Caco-2 (cell line): ENCODE measurements at regions not wholly inside any gene's neighbourhood (a gene's known extent, or its start where the extent isn't known, plus 50 kb on each side); places are given as distances from the start of the nearest gene placed in this dataset.

Experiments used
- BruUV-seq: library from RNA; stranded (reverse); fragments of 400-500 nt; replicated peaks from 2 replicates; lab custom pipeline; 2021; lab: Mats Ljungman, UMichigan
- CTCF ChIA-PET: fragments of 300-600 bp; sonication (Branson Sonifier 250); formaldehyde crosslinking; loops from one replicate; lab custom pipeline; 2022; ENCODE audit warnings: antibody characterized with exemption; lab: Charles Lee
- POLR2A ChIA-PET: fragments of 300-600 bp; sonication (Branson Sonifier 250); formaldehyde crosslinking; loops from one replicate; lab custom pipeline; 2022; ENCODE audit warnings: antibody characterized with exemption; lab: Charles Lee
- DNase-seq, 2 experiments: peaks; one replicate each; pipeline versions ENCODE4 v3.0.0 to v3.0.0-alpha.2; 2020 to 2022
- H3K27me3 ChIP-seq: replicated peaks from 2 replicates; pipeline ENCODE4 v1.6.0; 2011; ENCODE audit warnings: low read length; ENCODE audit not compliant: control insufficient read depth, insufficient read depth
- H3K36me3 ChIP-seq: 2 replicates; pipeline ENCODE4 v1.5.1; 2011; ENCODE audit warnings: low read length; ENCODE audit not compliant: control insufficient read depth, insufficient read depth
- H3K4me1 ChIP-seq: fragments of 250-450 bp; sonication (Bioruptor Pico); 2 replicates; pipeline ENCODE4 v1.5.1; 2020; ENCODE audit warnings: mild to moderate bottlenecking
- H3K4me3 ChIP-seq: 2 replicates; pipeline ENCODE4 v1.5.1; 2011; ENCODE audit warnings: low read depth, mild to moderate bottlenecking, control low read depth, low read length
- H3K9me3 ChIP-seq: fragments of 250-450 bp; sonication (Bioruptor Pico); 2 replicates; pipeline ENCODE4 v1.5.1; 2020; ENCODE audit warnings: mild to moderate bottlenecking, moderate library complexity
- H3K27ac Mint-ChIP-seq: one replicate; pipeline ENCODE4 v1.8.0; 2022; ENCODE audit warnings: mixed read lengths; ENCODE audit not compliant: unreplicated experiment
- H3K27me3 Mint-ChIP-seq: one replicate; pipeline ENCODE4 v1.8.0; 2022; ENCODE audit warnings: mixed read lengths; ENCODE audit not compliant: insufficient read depth, unreplicated experiment
- H3K36me3 Mint-ChIP-seq: one replicate; pipeline ENCODE4 v1.8.0; 2022; ENCODE audit warnings: mild to moderate bottlenecking, mixed read lengths; ENCODE audit not compliant: insufficient read depth, unreplicated experiment
- H3K4me1 Mint-ChIP-seq: one replicate; pipeline ENCODE4 v1.8.0; 2022; ENCODE audit warnings: low read depth, mixed read lengths; ENCODE audit not compliant: unreplicated experiment
- H3K4me3 Mint-ChIP-seq: one replicate; pipeline ENCODE4 v1.8.0; 2022; ENCODE audit warnings: mild to moderate bottlenecking, moderate library complexity, mixed read lengths; ENCODE audit not compliant: unreplicated experiment
- H3K9me3 Mint-ChIP-seq: one replicate; pipeline ENCODE4 v1.8.0; 2022; ENCODE audit warnings: mixed read lengths; ENCODE audit not compliant: unreplicated experiment
- intact Hi-C: fragments of 100-400 bp; cut with micrococcal nuclease; formaldehyde crosslinking; loops from one replicate; pipeline ENCODE4 v1.10.0; 2022; ENCODE audit not compliant: unreplicated experiment
- TF ChIP-seq, protein P1 (sequence below), 2 experiments: fragments of 200-600 bp in 1 of 2; IDR thresholded peaks; 1 replicate in 1 of 2; 2 replicates in 1 of 2; pipeline versions ENCODE4 v1.5.1 to v1.8.0; 2011 to 2022; ENCODE audit warnings: antibody characterized with exemption in 1 of 2, control low read depth in 1 of 2, inconsistent platforms in 1 of 2, low read depth in 1 of 2, low read length in 1 of 2, mild to moderate bottlenecking in 1 of 2, moderate library complexity in 1 of 2; ENCODE audit not compliant: insufficient read depth in 1 of 2, severe bottlenecking in 1 of 2, unreplicated experiment in 1 of 2

DNA sequence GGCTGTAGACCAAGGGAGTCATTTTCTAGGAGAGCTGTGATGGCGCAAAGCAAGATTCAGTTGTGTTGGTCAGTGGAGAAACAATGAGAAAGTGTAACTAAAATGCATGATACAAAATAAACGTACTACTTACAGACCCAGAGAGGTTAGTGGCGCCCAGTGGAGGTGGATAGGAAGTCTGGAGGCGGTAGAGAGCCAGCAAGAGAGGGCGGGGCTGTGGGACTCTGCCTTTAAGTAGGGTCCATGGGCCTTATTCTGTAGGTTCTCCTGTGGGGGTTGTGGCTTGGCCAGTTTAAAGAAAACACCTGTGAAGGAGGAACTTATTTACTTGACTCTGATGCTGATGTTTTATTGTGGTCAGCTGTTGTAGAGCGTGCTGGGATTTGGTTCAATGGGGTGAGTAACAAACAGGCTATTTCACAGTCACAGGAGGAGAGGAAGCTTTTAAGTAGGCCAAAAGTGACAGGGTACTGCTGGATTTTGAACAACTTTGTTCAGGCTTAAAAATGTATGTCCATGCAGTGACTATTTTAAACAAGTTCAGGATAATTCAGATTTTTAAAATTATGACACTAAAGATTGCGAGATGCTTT, 1097.7 kb downstream of the TMTC2 start:
- CTCF ChIA-PET = no interaction called here
- H3K27me3 Mint-ChIP-seq = no peaks in the 10 kb centered on the region
- no peaks in the 10 kb centered on the region for H3K4me1 Mint-ChIP-seq
- POLR2A ChIA-PET = no interaction called here
- H3K9me3 Mint-ChIP-seq = no peaks in the 10 kb centered on the region
- no peaks in the 10 kb centered on the region for H3K36me3 ChIP-seq
- no peaks in the 10 kb centered on the region for H3K4me1 ChIP-seq
- H3K27me3 ChIP-seq = no peaks in the 10 kb centered on the region
- H3K27ac Mint-ChIP-seq = no peak overlapping the region
- H3K4me3 ChIP-seq = no peak overlapping the region
- DNase-seq = no peak
- no peaks in the 10 kb centered on the region for H3K36me3 Mint-ChIP-seq
- no peaks in the 10 kb centered on the region for H3K9me3 ChIP-seq
- intact Hi-C loops = no loop called here
- TF ChIP-seq, protein P1, sequence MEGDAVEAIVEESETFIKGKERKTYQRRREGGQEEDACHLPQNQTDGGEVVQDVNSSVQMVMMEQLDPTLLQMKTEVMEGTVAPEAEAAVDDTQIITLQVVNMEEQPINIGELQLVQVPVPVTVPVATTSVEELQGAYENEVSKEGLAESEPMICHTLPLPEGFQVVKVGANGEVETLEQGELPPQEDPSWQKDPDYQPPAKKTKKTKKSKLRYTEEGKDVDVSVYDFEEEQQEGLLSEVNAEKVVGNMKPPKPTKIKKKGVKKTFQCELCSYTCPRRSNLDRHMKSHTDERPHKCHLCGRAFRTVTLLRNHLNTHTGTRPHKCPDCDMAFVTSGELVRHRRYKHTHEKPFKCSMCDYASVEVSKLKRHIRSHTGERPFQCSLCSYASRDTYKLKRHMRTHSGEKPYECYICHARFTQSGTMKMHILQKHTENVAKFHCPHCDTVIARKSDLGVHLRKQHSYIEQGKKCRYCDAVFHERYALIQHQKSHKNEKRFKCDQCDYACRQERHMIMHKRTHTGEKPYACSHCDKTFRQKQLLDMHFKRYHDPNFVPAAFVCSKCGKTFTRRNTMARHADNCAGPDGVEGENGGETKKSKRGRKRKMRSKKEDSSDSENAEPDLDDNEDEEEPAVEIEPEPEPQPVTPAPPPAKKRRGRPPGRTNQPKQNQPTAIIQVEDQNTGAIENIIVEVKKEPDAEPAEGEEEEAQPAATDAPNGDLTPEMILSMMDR (IDR thresholded peaks at IDR 0.05; ENCODE audit: insufficient read depth in 1 of 2, low read depth in 1 of 2, low read length in 1 of 2, severe bottlenecking in 1 of 2, unreplicated experiment in 1 of 2) = no peak
- BruUV-seq = no TSS peak
- H3K4me3 Mint-ChIP-seq = no peak overlapping the region

DNA sequence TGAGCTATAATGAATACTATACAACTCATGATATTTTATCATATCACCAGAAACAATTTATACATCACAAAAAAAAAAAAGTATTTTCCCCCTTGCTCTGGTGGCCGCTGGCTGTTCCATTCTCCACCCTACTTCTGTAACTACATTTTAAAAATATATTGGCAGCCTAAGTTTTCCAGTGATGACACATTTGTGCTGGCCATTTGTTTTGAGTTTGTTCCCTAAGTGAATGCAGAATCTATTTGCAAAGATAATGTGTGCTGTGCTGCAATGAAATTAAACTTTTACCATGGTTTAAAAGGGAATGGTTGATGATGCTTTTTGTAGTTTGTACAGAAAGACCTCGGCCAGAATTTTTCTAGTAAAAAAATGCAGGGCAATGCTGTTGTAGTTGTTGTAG, 1092.8 kb downstream of the TMTC2 start:
- Mint-ChIP-seq H3K9me3 (no peaks in the 10 kb centered on the region), H3K27me3 (no peaks in the 10 kb centered on the region), H3K4me3 (no peak overlapping the region), H3K4me1 (no peaks in the 10 kb centered on the region), H3K36me3 (no peaks in the 10 kb centered on the region), H3K27ac (no peak overlapping the region)
- no peak for DNase-seq
- CTCF ChIA-PET = no interaction called here
- Histone ChIP-seq H3K27me3 (no peaks in the 10 kb centered on the region), H3K4me3 (no peak overlapping the region), H3K4me1 (no peaks in the 10 kb centered on the region), H3K36me3 (no peaks in the 10 kb centered on the region), H3K9me3 (no peaks in the 10 kb centered on the region)
- intact Hi-C loops = no loop called here
- TF ChIP-seq, protein P1 (IDR thresholded peaks at IDR 0.05; ENCODE audit: insufficient read depth in 1 of 2, low read depth in 1 of 2, low read length in 1 of 2, severe bottlenecking in 1 of 2, unreplicated experiment in 1 of 2) = no peak
- no TSS peak for BruUV-seq
- POLR2A ChIA-PET = no interaction called here

DNA sequence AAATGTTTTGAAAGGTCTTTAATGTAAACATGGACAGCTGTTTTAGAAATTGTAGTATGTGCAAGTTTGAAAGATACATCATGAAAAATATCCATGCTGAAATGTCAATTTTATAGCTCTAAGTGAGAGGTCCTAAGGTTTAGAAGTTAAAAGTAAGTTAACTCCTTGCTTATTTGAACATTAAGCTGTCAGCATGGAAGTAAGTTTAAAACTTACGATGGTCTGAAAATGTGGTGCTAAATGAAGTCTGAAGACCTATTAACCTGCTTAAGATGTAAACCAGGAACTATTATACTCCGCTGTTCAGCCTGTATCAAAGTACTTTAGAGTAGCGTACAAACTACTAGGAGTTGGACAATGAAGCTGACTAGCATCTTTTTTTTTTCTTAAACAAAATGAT, 1082.4 kb downstream of the TMTC2 start:
- intact Hi-C loops = no loop called here
- no peak for DNase-seq
- Histone ChIP-seq H3K36me3 (no peaks in the 10 kb centered on the region), H3K4me1 (no peaks in the 10 kb centered on the region), H3K9me3 (no peaks in the 10 kb centered on the region), H3K4me3 (no peak overlapping the region), H3K27me3 (no peaks in the 10 kb centered on the region)
- TF ChIP-seq, protein P1 (IDR thresholded peaks at IDR 0.05; ENCODE audit: insufficient read depth in 1 of 2, low read depth in 1 of 2, low read length in 1 of 2, severe bottlenecking in 1 of 2, unreplicated experiment in 1 of 2) = no peak
- ChIA-PET CTCF (no interaction called here), POLR2A (no interaction called here)
- Mint-ChIP-seq H3K9me3 (peaks cover 12% of the 10 kb centered on the region), H3K36me3 (no peaks in the 10 kb centered on the region), H3K4me1 (no peaks in the 10 kb centered on the region), H3K27me3 (no peaks in the 10 kb centered on the region), H3K4me3 (no peak overlapping the region), H3K27ac (no peak overlapping the region)
- BruUV-seq = no TSS peak
